ENCODE measurements at regions not wholly inside any gene's neighbourhood (a gene's known extent, or its start where the extent isn't known, plus 50 kb on each side); places are given as distances from the start of the nearest gene placed in this dataset.

DNA sequence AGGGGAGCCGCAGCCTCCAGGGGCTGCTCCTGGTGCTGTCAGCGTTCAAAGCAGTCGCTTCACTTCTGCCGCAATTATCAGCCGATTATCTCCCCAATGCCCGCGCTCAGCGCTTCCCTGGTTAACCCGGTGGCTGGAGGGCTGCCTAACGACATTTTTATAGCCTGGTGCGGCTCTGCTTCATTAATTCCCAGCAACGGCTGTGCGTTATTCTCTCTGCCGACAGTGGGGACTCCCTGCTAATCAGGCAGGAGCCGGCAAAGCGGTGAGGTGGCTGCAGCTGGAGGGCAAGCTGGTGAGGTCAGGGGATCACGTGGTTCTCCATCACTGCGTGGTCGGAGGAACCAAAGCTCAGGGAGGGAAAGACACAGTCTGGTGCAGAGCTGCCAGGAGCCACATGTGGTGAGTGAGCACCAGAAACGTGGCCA, 62.9 kb downstream of the GLRX5 start:
- TF ChIP-seq, protein P1, sequence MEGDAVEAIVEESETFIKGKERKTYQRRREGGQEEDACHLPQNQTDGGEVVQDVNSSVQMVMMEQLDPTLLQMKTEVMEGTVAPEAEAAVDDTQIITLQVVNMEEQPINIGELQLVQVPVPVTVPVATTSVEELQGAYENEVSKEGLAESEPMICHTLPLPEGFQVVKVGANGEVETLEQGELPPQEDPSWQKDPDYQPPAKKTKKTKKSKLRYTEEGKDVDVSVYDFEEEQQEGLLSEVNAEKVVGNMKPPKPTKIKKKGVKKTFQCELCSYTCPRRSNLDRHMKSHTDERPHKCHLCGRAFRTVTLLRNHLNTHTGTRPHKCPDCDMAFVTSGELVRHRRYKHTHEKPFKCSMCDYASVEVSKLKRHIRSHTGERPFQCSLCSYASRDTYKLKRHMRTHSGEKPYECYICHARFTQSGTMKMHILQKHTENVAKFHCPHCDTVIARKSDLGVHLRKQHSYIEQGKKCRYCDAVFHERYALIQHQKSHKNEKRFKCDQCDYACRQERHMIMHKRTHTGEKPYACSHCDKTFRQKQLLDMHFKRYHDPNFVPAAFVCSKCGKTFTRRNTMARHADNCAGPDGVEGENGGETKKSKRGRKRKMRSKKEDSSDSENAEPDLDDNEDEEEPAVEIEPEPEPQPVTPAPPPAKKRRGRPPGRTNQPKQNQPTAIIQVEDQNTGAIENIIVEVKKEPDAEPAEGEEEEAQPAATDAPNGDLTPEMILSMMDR (IDR thresholded peaks at IDR 0.05): no peak
- no peak for TF ChIP-seq POLR2A (IDR thresholded peaks at IDR 0.05)
